ENCODE measurements at regions not wholly inside any gene's neighbourhood (a gene's known extent, or its start where the extent isn't known, plus 50 kb on each side); places are given as distances from the start of the nearest gene placed in this dataset.

DNA sequence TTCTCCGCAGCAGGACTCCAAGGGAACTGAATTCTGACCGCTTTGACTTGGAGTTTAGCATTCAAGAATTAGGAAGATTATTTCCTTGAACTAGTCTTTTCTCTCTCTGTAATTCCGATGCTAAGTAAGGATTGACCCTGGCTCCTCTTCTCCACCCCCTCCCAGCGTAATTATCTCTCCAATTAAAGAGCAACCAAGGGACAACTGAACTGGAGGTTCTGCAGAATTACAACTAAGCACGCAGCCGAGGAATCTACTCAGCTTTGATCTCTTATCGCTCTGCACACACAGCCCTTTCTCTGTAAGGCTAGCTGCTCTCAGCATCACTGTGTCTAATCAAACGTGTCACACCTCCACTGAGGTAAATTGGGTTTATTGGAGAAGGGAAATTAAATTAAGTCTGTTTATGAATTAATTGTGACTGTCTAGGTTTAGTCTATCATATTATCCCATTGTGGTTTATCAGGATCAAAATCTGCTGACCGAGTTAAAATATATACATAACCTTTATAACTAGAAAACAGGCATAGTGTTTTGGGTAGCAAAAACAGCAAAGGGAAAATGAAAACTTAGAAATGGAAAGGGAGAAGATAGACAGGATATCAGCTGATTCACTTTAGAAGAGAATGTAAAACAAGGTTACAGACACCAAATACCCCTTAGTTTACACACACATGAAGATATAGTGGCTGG, 241.3 kb upstream of the LARGE1 start:
- Mint-ChIP-seq H3K4me1 (no peaks in the 10 kb centered on the region), H3K36me3 (no peaks in the 10 kb centered on the region), H3K27ac (no peak overlapping the region), H3K4me3 (no peak overlapping the region), H3K9me3 (peaks cover 8% of the 10 kb centered on the region), H3K27me3 (no peaks in the 10 kb centered on the region)

DNA sequence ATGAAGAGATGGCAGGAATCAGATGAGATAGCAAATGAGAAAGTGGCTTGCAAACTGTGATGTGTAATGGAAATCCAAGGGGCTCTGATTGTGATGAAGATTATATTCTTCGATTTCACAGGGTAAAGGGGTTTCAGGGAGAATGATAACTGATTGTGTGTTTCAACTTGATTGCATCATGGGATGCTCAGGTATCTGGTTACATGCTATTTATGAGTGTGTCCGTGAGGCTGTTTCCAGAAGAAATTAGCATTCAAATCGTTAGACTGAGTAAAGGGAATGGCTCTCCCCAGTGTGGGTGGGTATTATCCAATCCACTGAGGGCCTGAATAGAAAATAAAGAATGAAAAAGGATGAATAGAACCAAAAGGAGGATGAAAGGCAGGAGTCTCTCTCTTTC, 278.7 kb upstream of the LARGE1 start:
- H3K4me3 Mint-ChIP-seq, result no peak overlapping the region

DNA sequence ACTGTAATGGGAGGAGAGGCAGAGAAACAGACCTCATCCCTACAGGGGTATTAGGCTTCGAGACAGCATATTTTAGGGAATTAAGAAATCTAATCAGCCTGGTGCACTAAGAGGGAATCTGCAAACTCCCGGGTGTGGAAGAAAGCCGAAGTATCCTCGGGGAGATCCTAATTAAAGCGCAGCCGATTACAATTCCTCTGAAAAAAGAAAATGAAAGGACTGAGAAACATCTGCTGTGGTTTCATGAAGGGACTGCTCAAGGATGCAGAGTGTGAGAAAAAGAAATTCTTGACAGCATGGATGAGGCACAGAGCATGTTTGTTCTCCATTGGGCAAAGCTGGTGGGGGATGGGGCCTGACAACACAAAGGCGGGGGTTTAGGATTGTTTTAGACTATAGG, 290.0 kb upstream of the LARGE1 start:
- no peak overlapping the region for H3K4me3 Mint-ChIP-seq
- H3K9me3 Mint-ChIP-seq, result peaks cover 6% of the 10 kb centered on the region
- H3K27ac Mint-ChIP-seq, result no peak overlapping the region
- no peaks in the 10 kb centered on the region for H3K27me3 Mint-ChIP-seq
- H3K36me3 Mint-ChIP-seq, result no peaks in the 10 kb centered on the region
- no peaks in the 10 kb centered on the region for H3K4me1 Mint-ChIP-seq

More for the DNA sequence above, 278.7 kb upstream of the LARGE1 start:
- H3K4me1 Mint-ChIP-seq, result no peaks in the 10 kb centered on the region
- H3K27ac Mint-ChIP-seq, result no peak overlapping the region
- peaks cover 1% of the 10 kb centered on the region for H3K27me3 Mint-ChIP-seq
- no peaks in the 10 kb centered on the region for H3K36me3 Mint-ChIP-seq
- peaks cover 7% of the 10 kb centered on the region for H3K9me3 Mint-ChIP-seq

DNA sequence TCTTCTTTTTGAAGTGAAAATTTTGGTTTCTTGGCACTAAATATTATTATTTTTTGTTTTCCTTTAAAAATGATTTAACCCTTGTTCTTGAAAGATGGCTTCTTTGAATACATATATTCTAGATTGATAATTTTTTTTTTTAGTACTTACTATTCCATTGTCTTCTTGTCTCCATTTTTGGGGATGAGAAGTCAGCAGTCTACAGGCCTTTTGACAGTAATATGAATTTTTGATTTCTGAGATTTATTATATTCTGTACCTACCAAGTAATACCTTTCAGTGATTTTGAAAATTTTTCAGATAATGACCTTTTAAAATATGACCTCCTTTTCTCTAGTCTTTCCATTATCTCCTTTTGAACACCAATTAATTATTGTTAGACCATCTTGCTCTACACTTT, 294.1 kb upstream of the LARGE1 start:
- Mint-ChIP-seq H3K4me3 (no peak overlapping the region), H3K36me3 (no peaks in the 10 kb centered on the region), H3K27ac (no peak overlapping the region), H3K4me1 (no peaks in the 10 kb centered on the region), H3K27me3 (peaks cover 2% of the 10 kb centered on the region), H3K9me3 (peaks cover 5% of the 10 kb centered on the region)

DNA sequence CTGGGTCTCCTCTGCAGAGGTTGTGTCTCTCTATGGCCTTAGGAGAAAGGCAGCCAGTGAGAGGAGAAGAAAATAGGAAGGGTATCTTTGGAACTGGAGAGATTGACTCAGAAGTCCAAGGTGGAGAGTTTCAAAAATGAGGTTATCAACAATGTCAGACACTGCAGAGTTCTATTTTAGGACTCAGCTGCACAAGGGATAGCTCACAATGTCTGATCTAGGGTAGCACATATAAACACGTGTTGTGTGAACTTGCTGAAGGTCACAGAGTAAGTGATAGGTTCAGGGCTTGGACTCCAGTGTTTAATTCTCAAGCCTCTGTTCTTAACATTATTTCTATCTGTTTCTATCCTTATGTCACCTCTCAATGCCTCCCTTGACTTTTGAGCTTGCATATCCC, 305.0 kb upstream of the LARGE1 start:
- Mint-ChIP-seq H3K36me3 (no peaks in the 10 kb centered on the region), H3K9me3 (no peaks in the 10 kb centered on the region), H3K4me3 (no peak overlapping the region), H3K27me3 (no peaks in the 10 kb centered on the region), H3K27ac (no peak overlapping the region), H3K4me1 (no peaks in the 10 kb centered on the region)

DNA sequence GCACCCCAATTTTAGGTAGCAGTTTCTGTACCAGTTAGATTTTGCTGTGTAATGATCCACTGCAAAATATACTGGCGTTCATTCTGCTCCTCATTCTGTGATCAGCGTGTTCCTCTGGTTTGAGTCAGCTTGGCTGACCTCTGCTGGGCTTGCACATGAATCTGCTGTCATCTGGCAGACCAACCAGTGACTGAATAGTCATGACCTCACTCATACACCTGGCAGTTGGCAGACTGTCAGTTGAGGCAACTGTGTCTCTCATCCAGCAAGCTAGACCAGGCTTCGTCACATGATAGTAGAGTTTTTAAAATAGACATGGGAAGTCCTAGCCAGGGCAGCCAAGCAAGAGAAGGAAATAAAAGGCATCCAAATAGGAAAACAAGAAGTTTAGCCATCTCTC, 316.3 kb upstream of the LARGE1 start:
- Mint-ChIP-seq H3K27ac (no peak overlapping the region), H3K36me3 (no peaks in the 10 kb centered on the region), H3K4me1 (no peaks in the 10 kb centered on the region), H3K9me3 (no peaks in the 10 kb centered on the region), H3K4me3 (no peak overlapping the region), H3K27me3 (no peaks in the 10 kb centered on the region)

DNA sequence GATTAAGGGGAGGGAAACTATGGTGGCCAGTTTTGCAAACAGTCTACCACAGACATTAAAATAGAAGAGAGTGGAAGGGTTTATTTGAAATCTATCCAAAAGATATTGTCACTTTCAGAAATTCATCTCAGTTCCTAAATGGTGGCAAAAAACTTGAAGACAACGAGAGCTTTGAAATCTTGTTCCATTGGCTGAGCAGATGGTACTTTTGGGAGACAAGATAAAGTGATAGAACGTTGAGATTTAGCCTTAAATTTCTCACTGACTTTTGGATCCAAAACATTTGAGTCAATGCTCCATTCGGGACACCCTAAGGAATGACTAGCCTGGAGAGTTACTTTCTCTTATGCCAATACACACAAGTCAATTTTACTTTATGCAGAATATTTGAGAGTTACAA, 319.1 kb upstream of the LARGE1 start:
- Mint-ChIP-seq H3K36me3 (no peaks in the 10 kb centered on the region), H3K4me3 (no peak overlapping the region), H3K4me1 (no peaks in the 10 kb centered on the region), H3K27me3 (no peaks in the 10 kb centered on the region), H3K27ac (peak overlapping the region; percentile 32), H3K9me3 (no peaks in the 10 kb centered on the region)

DNA sequence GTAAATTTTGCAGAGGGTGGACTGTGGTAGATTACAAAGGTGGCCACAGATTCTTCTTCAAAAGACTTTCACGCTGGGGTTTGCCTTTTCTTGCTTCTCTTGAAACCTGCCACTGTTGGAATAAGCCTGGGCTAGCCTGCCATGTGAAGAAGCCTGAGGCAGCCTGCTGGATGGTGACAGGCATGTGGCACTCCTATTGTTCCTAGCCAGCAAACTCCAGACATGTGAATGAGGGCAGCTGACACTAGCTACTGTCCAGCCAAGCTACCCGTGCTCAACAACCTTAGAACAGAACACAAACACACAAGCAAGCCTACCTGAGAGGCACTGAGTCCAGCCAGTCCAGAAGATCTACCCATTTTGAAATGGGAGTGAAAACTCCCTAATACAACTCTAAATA, 322.7 kb upstream of the LARGE1 start:
- Mint-ChIP-seq H3K4me1 (no peaks in the 10 kb centered on the region), H3K27me3 (no peaks in the 10 kb centered on the region), H3K4me3 (no peak overlapping the region), H3K36me3 (no peaks in the 10 kb centered on the region), H3K27ac (no peak overlapping the region), H3K9me3 (no peaks in the 10 kb centered on the region)

DNA sequence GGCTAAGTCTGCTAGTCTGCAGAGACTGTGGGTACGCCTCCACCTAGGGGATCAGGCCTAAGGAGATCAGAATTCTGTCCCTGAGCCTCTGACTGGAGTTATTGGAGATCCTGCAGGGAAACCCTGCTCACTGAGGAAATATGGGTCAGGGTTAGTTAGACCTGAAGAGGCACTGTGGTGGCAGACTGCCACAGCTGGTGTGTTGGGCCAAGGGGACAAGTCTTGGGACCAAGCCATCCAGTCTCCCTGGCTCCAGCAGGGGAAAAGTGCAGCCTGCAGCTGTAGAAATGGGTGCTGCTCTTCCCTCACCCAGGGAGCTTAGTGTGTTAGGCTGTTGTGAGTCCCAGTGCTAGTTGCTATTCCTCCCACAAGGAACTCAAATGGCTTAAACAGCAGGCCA, 334.8 kb upstream of the LARGE1 start:
- Mint-ChIP-seq H3K4me1 (no peaks in the 10 kb centered on the region), H3K27ac (no peak overlapping the region), H3K27me3 (no peaks in the 10 kb centered on the region), H3K4me3 (no peak overlapping the region), H3K36me3 (no peaks in the 10 kb centered on the region), H3K9me3 (peaks cover 28% of the 10 kb centered on the region)

DNA sequence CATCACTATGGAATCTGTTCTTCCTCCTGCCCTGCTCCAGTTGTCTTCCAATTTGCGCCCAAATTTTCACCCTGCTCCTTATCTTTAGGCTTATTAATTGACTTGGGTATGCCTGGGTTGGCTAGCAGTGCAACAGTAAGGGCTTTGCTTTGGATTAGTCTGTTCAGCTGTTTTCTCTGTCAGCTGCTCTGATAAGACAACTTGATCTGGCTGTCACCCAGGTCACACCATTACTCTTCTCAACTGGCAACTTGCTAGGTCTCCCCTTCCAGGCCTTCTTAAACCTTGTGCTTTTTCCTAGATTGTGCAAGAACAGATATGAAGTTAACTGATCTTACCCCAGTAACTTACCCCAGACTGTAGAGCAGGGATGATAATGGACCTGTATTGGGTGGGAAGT, 357.8 kb upstream of the LARGE1 start:
- H3K36me3 Mint-ChIP-seq, result no peaks in the 10 kb centered on the region
- no peaks in the 10 kb centered on the region for H3K27me3 Mint-ChIP-seq
- no peak overlapping the region for H3K4me3 Mint-ChIP-seq
- H3K4me1 Mint-ChIP-seq, result no peaks in the 10 kb centered on the region
- H3K9me3 Mint-ChIP-seq, result no peaks in the 10 kb centered on the region
- H3K27ac Mint-ChIP-seq, result no peak overlapping the region

DNA sequence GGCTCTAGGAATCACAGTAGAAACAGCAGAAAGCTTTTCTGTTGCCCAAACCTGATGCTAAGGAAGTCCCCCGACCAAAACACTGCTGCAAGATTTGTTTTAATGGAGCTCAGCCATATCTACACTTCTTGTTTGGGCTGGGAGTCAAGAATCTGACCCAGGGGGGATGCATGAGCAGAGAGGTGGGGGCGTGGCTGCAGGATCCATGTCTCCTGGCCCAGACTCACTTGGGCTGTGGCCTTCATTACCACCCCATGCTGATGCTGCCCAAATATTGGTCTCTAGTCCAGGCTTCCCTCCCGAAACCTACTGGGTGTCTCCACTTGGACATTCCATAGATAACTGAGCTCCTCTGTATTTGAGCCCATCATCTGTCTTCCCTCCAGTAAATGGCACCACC, 361.5 kb upstream of the LARGE1 start:
- H3K27ac Mint-ChIP-seq, result no peak overlapping the region
- no peaks in the 10 kb centered on the region for H3K36me3 Mint-ChIP-seq
- H3K4me3 Mint-ChIP-seq, result no peak overlapping the region
- no peaks in the 10 kb centered on the region for H3K27me3 Mint-ChIP-seq
- H3K9me3 Mint-ChIP-seq, result no peaks in the 10 kb centered on the region
- H3K4me1 Mint-ChIP-seq, result no peaks in the 10 kb centered on the region

DNA sequence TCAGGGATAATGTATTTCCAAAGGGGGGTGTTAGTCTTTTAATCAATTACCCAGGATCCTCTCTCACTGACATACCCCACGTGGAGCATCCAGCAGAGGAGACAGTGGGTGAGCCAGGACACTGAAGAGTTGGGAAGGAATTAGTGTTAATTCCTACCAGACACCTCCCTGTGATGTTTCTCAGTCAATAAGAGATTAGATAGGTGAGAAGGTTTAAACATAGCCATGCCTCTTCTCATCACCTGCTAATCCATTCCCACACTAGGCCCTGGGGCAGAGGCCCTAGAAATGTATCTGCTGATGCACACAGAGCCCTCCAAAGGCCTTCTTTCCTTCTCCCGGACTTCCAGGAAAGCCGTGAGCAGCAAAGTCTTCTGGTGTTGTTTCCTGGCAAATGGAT, 363.6 kb upstream of the LARGE1 start:
- Mint-ChIP-seq H3K36me3 (no peaks in the 10 kb centered on the region), H3K27me3 (peaks cover 2% of the 10 kb centered on the region), H3K4me3 (no peak overlapping the region), H3K4me1 (no peaks in the 10 kb centered on the region), H3K27ac (no peak overlapping the region), H3K9me3 (no peaks in the 10 kb centered on the region)

DNA sequence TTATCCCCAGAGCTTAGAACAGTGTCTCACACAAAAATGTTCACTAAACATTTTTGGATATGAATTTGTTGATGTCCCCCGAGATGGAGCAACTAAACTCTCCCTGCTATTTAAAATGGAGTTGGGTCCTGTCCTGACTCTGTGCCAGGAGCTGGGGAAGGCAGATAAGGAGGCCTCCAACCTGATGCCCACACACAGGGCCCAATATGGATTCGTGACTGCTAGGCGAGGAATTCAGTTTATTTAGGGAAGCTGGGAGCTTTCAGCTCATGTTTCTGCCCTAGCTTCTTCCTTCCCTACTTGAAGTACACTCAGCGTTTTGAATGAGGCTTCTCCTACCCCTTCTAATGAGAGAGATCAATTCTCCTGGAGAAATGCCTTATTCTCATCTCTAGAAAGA, 373.0 kb upstream of the LARGE1 start:
- Mint-ChIP-seq H3K4me3 (no peak overlapping the region), H3K27ac (no peak overlapping the region), H3K4me1 (no peaks in the 10 kb centered on the region), H3K36me3 (no peaks in the 10 kb centered on the region), H3K27me3 (peaks cover 2% of the 10 kb centered on the region), H3K9me3 (no peaks in the 10 kb centered on the region)

DNA sequence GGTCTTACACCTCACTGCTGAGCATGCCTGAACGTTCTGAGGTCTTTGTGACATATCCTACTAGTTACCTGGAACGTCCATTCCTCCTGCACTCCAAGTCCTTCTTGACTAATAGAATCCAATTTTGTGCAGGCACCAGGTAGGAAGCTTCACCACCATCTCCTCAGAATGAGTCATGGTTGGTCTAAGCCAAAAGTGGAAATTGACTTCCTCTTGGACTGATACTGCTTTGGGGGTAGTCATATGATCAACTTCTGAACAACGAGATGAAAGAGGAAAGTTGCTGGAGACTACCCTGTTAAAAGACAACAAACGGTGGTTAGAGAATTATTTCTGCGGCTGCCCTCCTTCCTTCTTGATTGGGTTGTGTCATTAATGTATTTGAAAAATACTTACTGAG, 374.2 kb upstream of the LARGE1 start:
- H3K4me3 Mint-ChIP-seq, result no peak overlapping the region
- no peaks in the 10 kb centered on the region for H3K36me3 Mint-ChIP-seq
- H3K4me1 Mint-ChIP-seq, result no peaks in the 10 kb centered on the region
- no peaks in the 10 kb centered on the region for H3K9me3 Mint-ChIP-seq
- H3K27ac Mint-ChIP-seq, result no peak overlapping the region
- no peaks in the 10 kb centered on the region for H3K27me3 Mint-ChIP-seq

DNA sequence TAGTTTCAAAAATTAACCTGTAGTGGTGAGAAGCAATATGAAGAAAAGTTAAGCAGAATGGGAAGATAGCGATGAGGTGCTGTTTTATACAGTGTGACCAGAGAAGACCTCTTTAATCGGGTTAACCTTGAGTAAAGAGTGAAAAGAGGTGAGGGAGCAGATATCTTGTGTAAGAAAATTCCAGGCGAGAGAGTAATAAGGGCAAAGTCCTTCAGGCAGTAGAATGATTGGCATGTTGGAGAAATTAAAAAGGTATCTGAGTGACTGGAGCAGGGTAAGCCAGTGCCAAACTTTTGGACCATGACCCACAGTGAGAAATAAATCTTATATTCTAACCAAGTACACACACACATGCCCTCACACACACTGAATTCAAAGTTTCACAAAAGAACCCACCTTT, 374.7 kb upstream of the LARGE1 start:
- H3K27me3 Mint-ChIP-seq, result no peaks in the 10 kb centered on the region
- no peak overlapping the region for H3K4me3 Mint-ChIP-seq
- no peaks in the 10 kb centered on the region for H3K36me3 Mint-ChIP-seq
- H3K4me1 Mint-ChIP-seq, result no peaks in the 10 kb centered on the region
- H3K9me3 Mint-ChIP-seq, result no peaks in the 10 kb centered on the region
- no peak overlapping the region for H3K27ac Mint-ChIP-seq

DNA sequence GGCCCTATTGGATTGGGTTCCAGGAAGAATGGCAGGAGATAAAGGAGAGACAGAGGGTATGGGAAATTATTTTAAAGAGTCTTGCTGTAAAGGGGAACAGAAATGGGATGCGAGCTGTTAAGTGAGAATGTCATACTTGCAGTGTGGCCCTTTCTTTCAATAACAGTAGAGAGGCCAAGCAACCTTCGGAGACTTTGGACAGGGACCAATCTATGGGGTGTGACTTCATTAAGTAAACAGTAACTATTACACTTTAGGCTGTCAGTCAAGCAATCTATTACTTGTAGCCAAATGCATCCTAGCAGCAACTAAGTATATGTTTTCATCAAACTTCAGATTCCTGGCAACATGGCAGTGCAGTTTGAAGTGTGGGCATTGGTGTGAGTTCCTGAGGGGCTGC, 376.2 kb upstream of the LARGE1 start:
- Mint-ChIP-seq H3K36me3 (no peaks in the 10 kb centered on the region), H3K4me1 (no peaks in the 10 kb centered on the region), H3K4me3 (no peak overlapping the region), H3K27ac (no peak overlapping the region), H3K27me3 (no peaks in the 10 kb centered on the region), H3K9me3 (no peaks in the 10 kb centered on the region)

DNA sequence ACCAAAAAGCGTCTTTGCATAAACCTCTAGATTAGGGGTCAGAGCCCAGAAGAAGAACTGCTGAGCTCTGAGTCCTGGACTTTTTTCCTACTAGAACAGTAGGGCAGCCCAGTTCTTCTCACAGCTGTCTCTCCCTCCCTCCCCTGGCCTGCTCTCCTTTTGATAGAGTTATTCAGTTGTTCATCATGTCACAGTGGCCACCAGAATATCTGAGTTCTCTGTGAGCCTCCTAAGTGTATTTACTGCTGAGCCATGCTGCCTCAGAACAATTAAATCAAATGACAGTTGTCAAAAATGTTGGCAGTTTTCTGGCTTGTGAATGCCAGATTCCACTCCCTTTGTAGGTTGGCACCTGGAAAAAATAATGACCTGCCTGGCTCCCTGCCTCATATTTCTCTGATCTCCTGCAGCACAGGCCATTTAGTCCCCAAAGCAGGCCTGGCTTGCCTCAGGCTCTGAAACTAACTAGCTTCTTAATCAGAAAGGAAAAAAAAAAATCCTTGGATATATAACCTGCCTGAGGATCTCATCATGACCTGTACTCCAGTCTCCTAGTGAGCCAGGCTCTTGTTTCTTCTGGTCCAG, 377.4 kb upstream of the LARGE1 start:
- Mint-ChIP-seq H3K4me1 (no peaks in the 10 kb centered on the region), H3K36me3 (no peaks in the 10 kb centered on the region)

More for the DNA sequence above, 377.4 kb upstream of the LARGE1 start:
- H3K27me3 Mint-ChIP-seq, result no peaks in the 10 kb centered on the region
- no peak overlapping the region for H3K27ac Mint-ChIP-seq
- H3K4me3 Mint-ChIP-seq, result no peak overlapping the region
- H3K9me3 Mint-ChIP-seq, result no peaks in the 10 kb centered on the region
